ENCODE measurements at regions not wholly inside any gene's neighbourhood (a gene's known extent, or its start where the extent isn't known, plus 50 kb on each side); places are given as distances from the start of the nearest gene placed in this dataset.
"Not testable (repeated sequence)": the region's sequence is repeated elsewhere in the genome, so short reads cannot be mapped to it uniquely, and the experiment has no call there.

- 0% methylated on average over 1 of the region's 1 CpG for WGBS, 2 donors
Measured at GRCh38 chr21:17679002-17679600, 66.4 kb upstream of the BTG3 start.

GRCh38 chr21:17676930-17677329, 64.2 kb upstream of the BTG3 start:
- ATAC-seq (ENCODE audit: low FRiP score in 2 of 2); H3K4me1 ChIP-seq; DNase-seq; H3K27me3 ChIP-seq; H3K27ac ChIP-seq; H3K36me3 ChIP-seq; H3K9me3 ChIP-seq; H3K4me3 ChIP-seq: not testable (repeated sequence)
- 85 to 87% methylated on average over 11 of the region's 11 CpGs for WGBS, 2 donors

More at GRCh38 chr21:17679002-17679600, 66.4 kb upstream of the BTG3 start:
- TF ChIP-seq EP300 (IDR thresholded peaks at IDR 0.05), result no peak
- TF ChIP-seq POLR2A (IDR thresholded peaks at IDR 0.05), result no peak
- TF ChIP-seq CTCF (IDR thresholded peaks at IDR 0.05), result peak; percentile 69 to 89 (median 82)
- no peak for TF ChIP-seq POLR2AphosphoS5 (IDR thresholded peaks at IDR 0.05)
- ATAC-seq (ENCODE audit: low FRiP score in 2 of 2) (peak; percentile 76 to 91), DNase-seq (no peak)
- Histone ChIP-seq H3K36me3 (no peaks in the 10 kb centered on the region), H3K27ac (no peak overlapping the region), H3K4me3 (no peak overlapping the region), H3K9me3 (no peaks in the 10 kb centered on the region), H3K4me1 (no peaks in the 10 kb centered on the region), H3K27me3 (no peaks in the 10 kb centered on the region)

GRCh38 chr21:17674106-17674505, 61.4 kb upstream of the BTG3 start:
- DNase-seq (no peak), ATAC-seq (ENCODE audit: low FRiP score in 2 of 2) (no peak)
- no peak for TF ChIP-seq CTCF (IDR thresholded peaks at IDR 0.05)
- TF ChIP-seq EP300 (IDR thresholded peaks at IDR 0.05), result no peak
- TF ChIP-seq POLR2AphosphoS5 (IDR thresholded peaks at IDR 0.05), result no peak
- no peak for TF ChIP-seq POLR2A (IDR thresholded peaks at IDR 0.05)
- Histone ChIP-seq H3K4me1 (no peaks in the 10 kb centered on the region), H3K4me3 (no peak overlapping the region), H3K9me3 (no peaks in the 10 kb centered on the region), H3K27ac (no peak overlapping the region), H3K27me3 (no peaks in the 10 kb centered on the region), H3K36me3 (no peaks in the 10 kb centered on the region)
- WGBS, 2 donors, result 71 to 83% methylated on average over 4 of the region's 4 CpGs

- 64 to 68% methylated on average over 11 of the region's 11 CpGs for WGBS, 2 donors
- no peaks in the 10 kb centered on the region for H3K9me3 ChIP-seq
- no peak for TF ChIP-seq POLR2AphosphoS5 (IDR thresholded peaks at IDR 0.05)
- no peak for TF ChIP-seq EP300 (IDR thresholded peaks at IDR 0.05)
- no peak for TF ChIP-seq CTCF (IDR thresholded peaks at IDR 0.05)
- TF ChIP-seq POLR2A (IDR thresholded peaks at IDR 0.05), result no peak
- no peak overlapping the region for H3K4me3 ChIP-seq
- no peak for ATAC-seq (ENCODE audit: low FRiP score in 2 of 2)
- DNase-seq, result no peak
- H3K4me1 ChIP-seq, result no peaks in the 10 kb centered on the region
- no peak overlapping the region for H3K27ac ChIP-seq
- no peaks in the 10 kb centered on the region for H3K27me3 ChIP-seq
- no peaks in the 10 kb centered on the region for H3K36me3 ChIP-seq
Measured at GRCh38 chr21:17673261-17674020, 60.7 kb upstream of the BTG3 start.

- ATAC-seq (ENCODE audit: low FRiP score in 2 of 2) (no peak), DNase-seq (no peak)
- Histone ChIP-seq H3K4me3 (no peak overlapping the region), H3K27ac (no peak overlapping the region), H3K4me1 (no peaks in the 10 kb centered on the region), H3K27me3 (no peaks in the 10 kb centered on the region), H3K36me3 (no peaks in the 10 kb centered on the region), H3K9me3 (no peaks in the 10 kb centered on the region)
- 70 to 87% methylated on average over 2 to 4 of the region's 4 CpGs for WGBS, 2 donors
- TF ChIP-seq POLR2A (IDR thresholded peaks at IDR 0.05) (no peak), CTCF (IDR thresholded peaks at IDR 0.05) (no peak), EP300 (IDR thresholded peaks at IDR 0.05) (no peak), POLR2AphosphoS5 (IDR thresholded peaks at IDR 0.05) (no peak)
Measured at GRCh38 chr21:17671733-17672132, 59.0 kb upstream of the BTG3 start.

Measured in upper lobe of left lung (tissue), 6 donors.